NOMO-1 (cell line): ENCODE measurements at regions not wholly inside any gene's neighbourhood (a gene's known extent, or its start where the extent isn't known, plus 50 kb on each side); places are given as distances from the start of the nearest gene placed in this dataset.
A peak's percentile ranks its signal among the peaks of the same experiment; 100 is the strongest.
"Not testable (repeated sequence)": the region's sequence is repeated elsewhere in the genome, so short reads cannot be mapped to it uniquely, and the experiment has no call there.

Source experiments
- DNase-seq, 2 experiments: peaks; one replicate each; lab custom pipeline; 2025; ENCODE audit not compliant: unreplicated experiment in 2 of 2; lab: John Stamatoyannopoulos, UW

DNA sequence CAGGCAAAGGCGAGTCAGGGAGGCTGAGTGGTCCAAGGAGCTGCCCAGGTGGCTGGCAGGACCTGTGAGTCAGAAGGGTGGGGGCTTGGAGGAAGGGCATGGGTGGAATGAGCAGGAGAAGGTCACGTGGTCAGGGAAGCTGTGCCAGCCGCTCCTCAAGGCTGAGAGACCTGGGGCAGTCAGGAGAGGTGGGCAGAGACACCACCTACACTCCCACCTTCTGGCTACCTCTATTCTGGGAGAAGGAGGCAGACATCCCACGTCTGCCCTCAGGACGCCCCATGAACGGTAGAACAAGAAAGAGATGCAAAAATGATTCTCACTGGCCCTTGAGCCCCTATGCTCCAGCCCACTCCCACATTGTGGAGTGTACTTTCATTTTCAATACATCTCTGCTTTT is 151.8 kb upstream of the RAB4A start:
- DNase-seq = no peak

DNA sequence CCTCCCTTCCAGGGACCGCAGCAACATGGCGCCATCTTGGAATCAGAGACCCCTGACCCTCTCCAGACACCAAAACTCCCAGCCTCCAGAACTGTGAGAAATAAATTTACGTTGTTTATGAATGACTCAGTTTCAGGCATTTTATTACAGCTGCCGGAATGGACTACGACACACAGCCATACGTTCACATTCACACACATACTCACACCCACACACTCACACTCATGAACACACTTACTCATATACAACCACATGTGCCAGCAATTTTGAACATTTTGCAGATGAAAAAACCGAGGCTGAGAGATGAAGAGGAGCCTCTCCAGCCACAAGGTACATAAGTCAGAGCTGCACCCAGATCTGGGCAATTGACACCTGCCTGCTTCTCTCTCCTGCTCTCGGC is 151.0 kb upstream of the RAB4A start:
- DNase-seq = no peak

DNA sequence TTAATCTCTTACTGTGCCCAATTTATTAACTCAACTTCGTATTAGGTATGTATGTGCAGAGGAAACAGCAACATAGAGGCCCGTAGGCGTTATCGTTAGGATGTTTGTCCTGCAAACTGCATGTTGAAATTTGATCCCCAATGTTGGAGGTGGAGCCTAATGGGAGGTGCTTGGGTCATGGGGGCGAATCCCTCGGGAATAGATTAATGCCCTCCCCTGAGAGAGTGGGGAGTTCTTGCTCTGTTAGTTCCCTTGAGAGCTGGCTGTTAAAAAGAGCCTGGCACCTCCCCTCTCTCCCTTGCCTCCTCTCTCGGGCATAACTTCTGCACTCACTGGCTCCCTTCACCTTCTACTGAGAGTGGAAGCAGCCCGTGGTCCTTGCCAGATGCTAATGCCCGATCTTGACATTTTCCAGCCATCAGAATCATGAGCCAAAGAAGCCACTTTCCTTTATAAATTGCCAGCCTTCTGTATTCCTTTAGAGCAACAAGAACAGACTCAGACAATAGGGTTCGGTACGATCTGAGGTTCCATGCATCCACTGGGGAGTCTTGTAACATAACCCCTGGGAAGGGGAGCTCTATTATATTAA is 149.0 kb upstream of the RAB4A start:
- DNase-seq = no peak

DNA sequence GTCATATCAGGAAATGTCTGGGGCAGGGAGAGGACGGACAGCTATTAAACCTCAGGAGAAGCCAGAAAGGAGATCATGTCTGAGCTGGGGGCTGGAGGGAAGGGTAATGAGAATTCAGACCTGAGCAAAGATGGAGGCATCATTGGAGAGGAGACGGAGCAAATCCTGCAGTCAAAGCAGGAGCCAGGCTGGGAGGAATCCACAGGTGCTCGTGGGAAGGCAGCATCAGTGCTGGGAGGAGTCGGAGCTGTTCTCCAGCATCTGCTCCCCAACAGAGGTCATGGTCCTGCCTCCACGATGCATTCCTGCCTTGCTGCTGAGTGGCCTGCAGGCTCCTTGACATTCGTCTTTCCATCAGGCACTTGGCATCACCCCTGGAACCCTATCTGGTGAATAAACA is 148.3 kb upstream of the RAB4A start:
- DNase-seq = no peak

DNA sequence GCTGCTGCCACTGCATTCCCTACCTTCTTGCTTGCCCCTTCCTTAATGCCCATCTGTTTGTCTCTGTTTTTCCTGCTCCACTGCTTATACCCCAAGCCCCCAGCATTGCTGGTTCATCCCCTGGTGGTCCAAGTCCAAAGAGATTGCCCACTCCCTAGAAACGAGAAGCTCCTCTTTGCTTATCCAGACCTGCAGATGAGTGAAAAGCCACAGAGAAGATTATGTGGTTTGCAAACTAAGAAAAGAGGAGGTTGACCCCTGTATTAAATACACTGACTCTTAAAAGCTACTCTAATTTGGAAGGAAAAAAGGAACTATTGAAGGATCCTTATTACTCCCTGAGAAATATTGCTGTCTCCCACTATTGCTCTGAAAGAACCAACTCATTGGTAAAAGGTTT is 146.8 kb upstream of the RAB4A start:
- DNase-seq = peak in 1 of 2 experiments; percentile 15

DNA sequence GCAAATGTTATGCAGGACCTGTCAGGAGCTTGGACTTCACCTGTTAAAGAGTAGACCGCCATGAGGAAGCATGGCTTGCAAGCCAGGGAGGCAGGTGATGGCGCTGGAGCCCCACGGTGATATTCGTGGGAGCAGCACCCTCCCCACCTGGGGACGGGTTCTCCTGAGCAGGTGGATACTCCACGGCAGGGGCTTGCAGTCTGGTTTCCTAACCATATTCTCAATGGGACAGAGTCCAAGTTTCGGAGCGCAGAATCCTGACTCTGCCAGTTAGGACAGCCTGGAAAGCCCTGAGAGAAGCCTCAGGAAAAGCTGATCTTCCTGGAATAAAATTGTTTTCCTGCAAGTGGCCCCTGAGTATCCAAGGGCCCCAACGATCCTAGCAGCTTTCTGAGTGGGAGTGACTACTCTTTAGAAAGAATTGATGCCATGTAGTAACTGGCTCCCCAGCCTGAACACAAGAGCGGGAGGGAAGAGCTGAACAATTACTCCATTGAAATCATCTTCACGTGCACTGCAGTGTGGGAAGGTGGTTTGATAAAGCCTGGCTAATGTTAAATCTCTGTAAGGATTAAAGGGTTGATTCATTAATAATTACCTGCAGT is 146.3 kb upstream of the RAB4A start:
- DNase-seq = no peak

DNA sequence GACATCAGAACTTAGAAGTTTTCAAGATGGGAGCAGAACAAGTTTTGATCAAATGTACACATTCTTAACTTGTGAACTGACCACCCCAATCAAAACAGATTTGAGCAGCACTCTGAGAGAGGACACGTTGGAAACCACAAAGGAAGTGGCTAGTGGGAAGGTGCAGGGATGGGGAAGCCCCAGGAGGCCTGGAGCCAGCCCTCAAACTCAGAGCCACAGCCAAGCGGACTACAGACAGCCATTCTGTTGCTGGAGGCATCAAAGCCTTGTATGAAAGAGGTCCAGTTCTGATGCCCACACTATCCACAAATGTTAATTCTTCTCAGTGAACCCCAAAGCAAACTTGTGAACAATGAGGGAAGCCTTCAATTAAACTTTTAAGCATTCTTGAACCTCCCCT is 143.6 kb upstream of the RAB4A start:
- peak; percentile 42 to 51 for DNase-seq

DNA sequence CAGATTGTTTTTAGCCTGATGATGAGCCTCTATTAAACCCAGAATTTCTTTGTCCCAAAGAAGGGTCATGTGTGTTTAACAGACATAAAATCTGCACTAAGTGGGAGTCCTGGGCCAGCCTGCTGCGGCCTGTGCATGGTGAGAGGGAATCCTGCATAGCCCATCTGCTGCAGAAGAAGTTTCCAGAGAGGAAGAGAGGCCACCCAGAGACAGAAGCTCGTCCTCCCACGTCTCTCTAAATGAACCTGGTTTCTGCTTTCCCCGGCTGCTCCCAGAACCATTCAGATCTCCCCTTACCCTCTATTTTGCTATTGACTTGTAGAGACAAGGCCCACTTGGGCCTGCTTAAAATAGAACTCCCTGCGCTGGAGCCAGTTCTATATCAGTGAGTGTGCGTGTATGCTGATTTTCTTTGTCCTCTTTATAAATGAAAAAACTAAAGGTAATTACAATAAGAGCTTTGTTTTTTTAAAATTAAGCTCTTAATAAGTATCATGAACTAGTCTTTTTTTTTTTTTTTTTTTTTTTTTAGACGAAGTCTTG is 142.8 kb upstream of the RAB4A start:
- no peak for DNase-seq

DNA sequence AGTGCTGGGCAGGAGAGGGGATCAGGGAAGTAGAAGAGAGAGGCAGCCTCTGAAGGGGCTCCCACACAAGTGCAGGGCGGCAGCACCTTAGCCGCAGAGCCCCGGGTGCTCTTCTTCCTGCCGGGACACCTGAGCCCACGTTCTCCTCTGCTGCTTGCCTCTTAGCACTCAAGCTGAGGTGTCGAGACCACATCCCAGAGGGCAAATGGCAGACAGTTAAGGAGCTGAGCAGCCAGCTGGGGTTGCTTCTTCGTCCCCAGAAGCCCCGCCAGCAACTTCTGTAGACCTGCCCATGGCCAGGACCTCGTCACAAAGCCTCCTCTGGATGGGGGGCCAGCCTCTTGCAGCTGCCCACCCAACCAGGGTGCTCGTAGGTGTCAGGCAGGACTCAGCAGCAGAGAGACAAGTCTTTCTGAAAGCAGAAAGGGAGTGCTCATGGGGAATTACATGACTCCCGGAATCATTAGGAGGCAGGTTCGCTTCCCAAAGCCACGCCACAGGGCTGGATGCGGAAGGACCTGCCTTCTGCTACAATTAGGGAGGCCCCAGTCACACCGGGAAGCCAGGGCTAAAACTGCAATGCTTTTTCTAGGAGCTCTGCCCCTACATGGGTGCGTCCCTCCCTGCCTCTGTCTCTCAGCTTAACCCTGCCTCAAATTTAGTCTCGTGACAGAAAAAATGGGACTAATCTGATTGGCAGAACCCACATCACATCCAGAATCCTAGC is 141.4 kb upstream of the RAB4A start:
- no peak for DNase-seq

DNA sequence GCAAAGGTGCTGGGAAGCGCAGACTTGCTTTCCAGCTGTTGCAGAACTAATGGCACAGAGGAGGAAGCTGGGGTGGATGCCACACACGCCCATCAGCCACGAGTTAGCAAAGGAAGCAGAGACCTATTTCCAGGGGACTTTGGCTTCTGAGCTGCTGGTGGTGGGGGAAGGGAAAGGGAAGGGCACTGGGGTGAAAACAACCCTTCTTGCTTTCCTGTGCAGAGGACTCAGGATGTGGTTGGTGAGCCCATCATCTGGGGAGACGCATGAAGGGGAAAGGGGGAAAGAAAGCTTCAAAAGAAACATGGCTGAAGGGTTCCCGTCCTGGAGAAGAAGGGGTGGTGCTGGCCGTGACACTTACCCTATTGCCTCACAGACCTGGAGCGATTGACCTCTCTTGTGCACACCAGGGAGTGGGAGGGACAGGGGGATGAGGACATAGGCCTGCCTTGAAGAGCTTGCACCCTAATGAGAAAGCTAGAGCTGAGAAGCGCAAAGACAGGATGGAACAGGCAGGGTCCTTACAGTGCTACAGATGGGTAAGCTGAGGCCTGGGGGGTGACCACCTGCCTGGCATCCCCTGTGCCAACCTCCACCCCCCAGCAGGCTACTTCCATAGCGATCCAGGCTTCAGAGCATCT is 140.8 kb upstream of the RAB4A start:
- peak; percentile 80 to 84 for DNase-seq

DNA sequence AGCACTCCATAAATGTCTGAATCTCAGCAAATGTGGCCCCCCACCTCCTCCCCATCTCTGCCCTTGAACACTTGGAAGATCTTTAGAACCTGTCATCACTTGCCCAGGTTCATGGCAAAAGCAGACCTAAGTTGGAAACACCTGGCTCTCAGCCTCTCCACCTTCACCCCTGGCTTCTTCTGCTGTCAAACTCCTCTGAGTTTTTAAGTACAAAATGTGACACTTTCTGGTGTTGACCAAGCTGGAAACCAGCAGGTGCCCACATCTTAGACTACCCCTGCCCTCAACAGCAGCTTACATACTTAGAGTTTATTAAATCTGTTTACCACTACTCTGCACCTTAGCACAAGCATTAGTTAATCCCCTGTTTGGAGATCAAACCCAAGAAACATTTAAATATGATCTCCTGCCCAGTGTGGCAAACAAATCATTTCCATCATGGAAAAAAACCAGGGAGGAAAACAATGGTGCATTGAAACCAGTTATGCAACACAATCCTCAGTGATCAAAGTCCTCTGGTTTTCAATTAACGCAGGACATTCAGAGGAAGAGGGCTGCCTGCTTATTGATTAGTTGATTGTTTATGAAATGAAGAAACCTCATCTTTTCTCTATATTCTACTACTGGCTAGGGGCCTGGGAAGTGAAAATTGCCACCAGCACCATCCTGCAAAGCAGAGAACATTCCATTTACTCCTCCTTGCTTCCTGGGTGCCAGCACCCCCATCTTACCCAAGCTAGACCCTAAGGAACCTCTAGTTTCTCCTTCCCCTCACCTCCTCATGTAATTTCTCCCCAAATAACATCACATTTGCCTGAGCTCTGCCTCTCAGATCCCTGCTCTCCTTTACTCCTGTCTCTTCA is 139.4 kb upstream of the RAB4A start:
- DNase-seq = no peak

DNA sequence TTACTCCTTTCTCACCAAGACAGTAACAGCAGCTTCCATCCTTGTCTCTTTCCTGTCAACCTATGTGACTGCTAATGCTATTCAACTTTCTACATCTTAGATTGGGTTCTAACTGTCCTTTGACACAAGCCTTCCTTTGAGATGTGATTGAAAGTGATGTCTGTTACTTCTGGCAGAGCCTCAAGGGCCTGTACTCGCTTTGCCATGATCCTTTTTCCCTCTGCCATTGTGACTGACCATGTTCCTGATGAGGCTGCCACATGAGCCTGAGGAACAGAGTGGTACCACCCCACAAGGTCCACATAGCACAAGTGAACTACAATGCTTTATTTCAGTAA is 138.8 kb upstream of the RAB4A start:
- DNase-seq = no peak

DNA sequence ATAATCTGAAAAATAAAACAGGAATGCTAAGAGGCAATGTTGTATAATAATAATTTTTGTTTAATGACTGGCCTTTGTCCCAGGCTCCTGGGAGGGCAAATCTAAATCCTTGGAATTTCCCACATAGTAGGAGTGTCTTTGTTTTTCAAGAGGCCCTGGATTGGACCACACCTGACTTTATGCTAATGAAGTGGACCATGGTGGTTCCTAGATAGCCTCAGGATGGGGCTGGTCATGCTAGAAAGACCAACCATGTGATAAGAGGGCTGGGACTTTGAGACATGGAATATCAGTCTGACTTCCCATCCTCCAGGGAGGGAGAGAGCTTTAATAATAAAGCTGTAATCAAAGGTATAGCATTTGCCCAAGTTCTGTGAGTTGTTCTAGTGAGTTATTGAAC is 138.2 kb upstream of the RAB4A start:
- DNase-seq = no peak

DNA sequence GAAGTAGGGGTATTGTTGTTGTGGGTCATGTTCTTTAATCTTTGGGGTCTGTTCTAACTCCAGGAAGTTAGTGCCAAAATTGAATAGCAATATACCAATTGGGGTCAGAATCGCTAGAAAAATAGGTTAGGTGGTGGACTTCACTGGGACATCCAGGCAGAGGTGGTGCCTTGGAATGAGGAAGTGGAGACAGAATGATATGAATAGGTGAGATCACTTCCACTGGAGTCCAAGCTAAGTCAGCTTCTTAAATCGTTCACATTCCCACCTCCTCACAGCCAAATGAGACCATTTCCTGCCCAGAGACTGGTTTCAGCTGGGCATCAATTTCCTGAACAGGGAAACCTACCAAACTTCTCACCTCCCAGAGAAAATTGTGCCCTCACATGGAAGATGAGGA is 137.8 kb upstream of the RAB4A start:
- DNase-seq = no peak

DNA sequence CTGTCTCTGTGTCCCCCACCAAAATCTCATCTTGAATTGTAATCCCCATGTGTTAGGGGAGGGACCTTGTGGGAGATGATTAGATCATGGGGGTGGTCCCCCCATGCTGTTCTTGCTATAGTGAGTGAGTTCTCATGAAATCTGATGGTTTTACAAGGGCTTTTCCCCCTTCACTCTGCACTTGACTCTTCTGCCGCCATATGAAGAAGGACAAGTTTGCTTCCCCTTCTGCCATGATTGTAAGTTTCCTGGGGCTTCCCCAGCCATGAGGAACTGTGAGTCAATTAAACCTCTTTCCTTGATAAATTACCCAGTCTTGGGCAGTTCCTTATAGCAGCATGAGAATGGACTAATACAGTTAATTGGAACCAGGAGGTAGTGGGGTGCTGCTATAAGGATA is 137.1 kb upstream of the RAB4A start:
- DNase-seq = peak in 1 of 2 experiments; percentile 8

DNA sequence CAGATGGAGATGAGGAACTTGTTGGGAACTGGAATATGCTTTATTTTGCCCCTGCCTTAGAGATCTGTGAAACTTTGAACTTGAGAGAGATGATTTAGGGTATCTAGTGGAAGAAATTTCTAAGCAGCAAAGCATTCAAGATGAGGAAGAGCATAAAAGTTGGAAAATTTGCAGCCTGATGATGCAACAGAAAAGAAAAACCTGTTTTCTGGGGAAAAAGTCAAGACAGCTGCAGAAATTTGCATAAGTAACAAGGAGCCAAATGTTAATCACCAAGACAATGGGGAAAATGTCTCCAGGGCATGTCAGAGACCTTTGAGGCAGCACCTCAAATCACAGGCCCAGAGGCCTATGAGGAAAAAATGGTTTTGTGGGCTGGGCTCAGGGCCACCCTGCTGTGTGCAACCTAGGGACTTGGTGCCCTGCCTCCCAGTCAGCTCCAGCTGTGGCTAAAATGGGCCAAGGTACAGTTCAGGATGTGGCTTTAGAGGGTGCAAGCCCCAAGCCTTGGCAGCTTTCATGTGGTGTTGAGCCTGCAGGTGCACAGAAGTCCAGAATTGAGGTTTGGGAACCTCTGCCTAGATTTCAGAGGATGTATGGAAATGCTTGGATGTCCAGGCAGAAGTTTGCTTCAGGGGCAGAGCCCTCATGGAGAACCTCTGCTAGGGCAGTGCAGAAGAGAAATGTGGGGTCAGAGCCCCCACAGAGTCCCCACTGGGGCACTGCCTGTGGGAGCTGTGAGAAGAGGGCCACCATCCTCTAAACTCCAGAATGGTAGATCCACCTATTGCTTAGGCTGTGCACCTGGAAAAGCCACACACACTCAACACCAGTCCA is 136.3 kb upstream of the RAB4A start:
- DNase-seq = not testable (repeated sequence)

DNA sequence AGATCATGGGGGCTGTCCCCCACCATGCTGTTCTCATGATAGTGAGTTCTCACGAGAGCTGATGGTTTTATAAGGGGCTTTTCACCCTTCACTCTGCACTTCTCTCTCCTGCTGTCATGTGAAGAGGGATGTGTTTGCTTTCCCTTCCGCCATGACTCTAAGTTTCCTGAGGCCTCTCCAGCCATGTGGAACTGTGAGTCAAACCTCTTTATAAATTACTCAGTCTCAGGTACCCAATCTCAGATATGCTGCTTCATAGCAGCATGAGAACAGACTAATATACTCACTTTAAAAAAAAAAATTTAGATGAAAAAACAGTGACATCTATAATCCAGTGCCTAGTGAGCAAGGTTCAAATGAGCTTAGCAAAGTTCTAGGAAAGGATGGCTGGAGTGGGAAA is 135.1 kb upstream of the RAB4A start:
- no peak for DNase-seq

DNA sequence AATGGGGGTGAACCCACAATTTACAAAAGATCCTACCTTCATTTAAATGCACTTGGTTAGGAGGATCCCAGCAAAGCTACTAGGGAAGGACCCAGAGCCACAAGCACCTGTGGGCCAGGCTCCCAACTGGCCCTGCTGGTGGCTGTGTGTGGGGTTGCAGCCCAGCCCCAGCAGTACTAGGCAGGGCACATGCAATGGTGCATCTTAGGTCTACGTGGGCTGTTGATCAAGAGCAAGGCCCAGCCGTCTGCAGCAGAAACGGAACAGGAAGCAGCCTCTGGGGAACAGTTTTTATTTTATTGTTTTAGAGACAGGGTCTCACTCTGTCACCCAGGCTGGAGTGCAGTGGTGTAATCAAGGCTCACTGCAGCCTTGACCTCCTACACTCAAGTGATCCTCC is 134.1 kb upstream of the RAB4A start:
- DNase-seq = peak; percentile 45 to 55

DNA sequence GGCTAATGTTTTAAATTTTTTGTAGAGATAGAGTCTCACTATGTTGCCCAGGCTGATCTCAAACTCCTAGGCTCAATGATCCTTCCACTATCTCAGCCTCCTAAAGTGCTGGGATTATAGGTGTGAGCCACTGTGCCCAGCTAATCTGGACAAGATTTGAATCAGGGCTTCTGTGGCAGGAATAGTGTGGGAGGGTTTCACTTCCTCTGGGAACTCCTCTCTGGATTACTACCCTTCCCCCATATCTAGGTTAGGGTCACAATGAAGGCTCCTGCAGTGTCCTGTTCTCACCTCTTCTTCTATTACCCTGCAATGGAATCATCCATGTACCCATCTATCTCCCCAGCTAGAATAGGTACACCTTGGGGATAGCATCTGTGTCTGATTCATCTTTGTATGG is 133.6 kb upstream of the RAB4A start:
- DNase-seq = no peak

DNA sequence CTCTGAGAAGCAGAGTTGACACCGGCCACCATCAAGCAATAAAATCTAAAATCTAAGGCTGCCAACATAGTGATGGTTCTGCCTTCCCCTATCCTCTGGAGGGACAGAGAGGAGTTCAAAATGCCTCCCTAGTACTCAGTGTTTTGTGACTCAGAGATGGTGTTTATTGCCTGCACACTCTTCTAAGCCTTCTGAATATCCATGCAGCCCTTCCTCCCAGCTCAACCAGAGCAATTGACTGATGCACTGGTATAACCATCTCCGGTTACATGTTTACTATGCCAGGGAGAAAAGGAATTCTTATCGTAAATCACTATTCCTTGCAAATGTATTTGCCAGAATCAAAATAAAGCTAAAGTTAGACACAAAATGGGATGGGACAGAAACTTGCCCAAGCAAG is 132.9 kb upstream of the RAB4A start:
- DNase-seq = no peak
